SHP77 treated with DMSO at 0.1 percent for 48 hours (cell line): ENCODE measurements at regions not wholly inside any gene's neighbourhood (a gene's known extent, or its start where the extent isn't known, plus 50 kb on each side); places are given as distances from the start of the nearest gene placed in this dataset.

Experiments used
- DNase-seq: peaks from one replicate; lab custom pipeline; 2025; lab: John Stamatoyannopoulos, UW

DNA sequence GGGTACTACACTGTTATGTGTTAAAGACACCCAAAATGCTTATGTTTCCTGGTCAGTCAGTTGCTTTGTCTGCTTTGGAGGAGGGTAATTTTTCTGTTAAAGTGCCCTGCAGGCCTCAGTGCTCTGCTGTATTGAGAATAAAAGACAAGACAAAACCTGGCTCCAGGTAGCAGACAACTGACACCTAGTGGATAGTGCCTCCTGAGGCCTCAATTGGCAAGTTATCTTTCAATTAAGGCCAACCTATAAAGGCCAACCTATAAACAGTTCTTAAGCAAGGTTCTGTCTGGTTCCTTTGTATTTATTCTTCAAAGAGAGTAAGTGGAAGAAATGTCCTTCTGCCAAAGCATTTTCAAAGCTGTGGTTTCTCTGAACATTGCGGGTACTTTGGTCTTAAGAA lies 773.8 kb downstream of the MECOM start:
- no peak for DNase-seq

DNA sequence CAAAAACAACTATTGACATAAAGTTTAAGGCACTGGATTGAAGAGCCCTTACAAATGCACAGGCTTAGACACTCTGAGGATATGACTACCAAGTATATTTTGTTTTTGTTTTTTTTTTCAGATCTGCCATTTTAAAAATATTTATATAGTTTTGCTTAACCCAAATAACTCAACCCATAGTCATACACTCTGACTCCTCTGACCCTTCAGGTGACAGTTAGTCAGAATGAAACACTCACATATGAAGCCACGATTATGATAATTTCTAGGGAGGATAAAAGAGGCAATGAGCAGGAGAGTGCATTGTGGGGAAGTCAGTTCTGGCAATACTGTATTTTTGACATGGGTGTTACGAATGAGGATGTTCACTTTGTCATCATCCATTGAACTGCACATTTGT lies 774.7 kb downstream of the MECOM start:
- DNase-seq = no peak

DNA sequence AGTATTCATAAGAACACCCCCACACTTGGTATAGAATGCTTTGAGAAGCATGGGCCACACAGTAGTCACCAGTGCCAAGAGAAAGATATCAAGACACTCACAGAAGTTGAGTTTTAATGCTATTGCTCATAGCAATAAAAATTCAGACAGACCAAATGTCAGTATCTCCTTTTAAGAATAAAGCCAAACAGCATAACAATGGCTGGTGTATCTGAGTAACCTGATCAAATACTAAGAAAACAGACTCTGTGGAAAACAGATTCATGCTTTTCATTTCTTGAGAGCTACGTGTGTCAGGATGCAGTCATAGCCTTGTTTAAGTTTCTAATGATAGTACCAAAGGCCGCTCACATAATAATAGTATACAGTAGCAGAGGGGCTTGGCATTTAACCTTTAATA lies 778.5 kb downstream of the MECOM start:
- DNase-seq = no peak

DNA sequence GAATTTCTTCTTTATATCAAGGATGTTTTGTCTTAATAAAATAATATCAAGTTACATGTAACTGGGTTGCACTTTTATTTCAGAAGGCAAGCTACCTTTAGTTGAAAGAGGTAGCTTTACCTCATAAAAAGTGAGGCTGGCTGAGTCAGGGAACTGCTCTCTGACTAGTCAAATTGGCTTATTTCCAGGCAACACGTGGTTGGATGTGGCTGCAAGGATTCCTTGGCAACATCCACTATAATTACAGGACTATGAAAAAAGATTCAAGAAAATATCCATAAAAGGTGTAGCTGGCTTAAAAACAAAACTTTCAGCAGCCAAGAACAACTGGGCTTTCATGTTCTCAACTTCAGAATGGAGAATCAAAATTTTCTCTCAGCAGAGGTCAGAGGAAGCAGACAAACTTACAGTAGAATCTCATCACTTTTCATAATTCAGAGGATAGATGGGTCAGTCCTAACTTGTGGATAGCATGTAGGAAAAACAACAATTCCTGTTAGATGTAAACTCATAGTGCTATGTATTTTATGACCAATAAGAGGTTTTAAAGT lies 779.1 kb downstream of the MECOM start:
- no peak for DNase-seq

DNA sequence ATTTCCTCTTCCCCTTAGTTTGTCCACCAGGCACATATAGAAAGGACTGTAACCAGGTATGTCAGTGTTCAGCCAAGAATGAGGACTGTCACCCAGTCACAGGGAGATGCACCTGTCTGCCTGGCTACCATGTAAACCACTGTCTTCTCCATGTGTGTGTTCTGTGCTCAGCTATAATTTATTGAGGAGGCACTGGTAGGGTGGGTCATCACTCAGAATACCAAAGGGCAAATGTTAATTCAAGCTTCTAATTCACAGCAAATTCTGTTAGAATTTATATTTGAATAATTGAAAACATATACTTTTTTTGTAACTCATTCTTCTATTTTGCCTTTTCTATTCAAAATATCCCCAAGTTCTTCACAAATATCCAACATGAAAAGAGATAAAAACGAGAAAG lies 780.4 kb downstream of the MECOM start:
- DNase-seq = no peak

DNA sequence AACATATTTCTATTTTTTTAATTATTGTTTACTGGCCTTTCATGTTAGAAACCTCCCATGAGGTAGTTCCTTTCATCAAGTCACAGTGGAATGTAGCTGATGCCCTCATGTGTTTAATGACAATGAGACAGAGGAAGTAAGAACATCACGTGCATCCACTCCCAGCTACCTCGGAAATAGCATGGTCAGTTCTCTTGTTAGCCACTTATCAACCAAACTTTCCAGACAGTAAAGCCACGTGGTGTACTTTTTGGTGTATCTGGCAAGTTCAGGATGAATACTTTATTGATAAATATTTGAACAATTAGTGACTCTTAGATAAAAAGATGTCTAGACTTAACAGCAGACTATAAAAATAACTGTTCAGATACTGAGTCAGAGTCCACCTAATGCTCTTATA lies 781.7 kb downstream of the MECOM start:
- DNase-seq = no peak

DNA sequence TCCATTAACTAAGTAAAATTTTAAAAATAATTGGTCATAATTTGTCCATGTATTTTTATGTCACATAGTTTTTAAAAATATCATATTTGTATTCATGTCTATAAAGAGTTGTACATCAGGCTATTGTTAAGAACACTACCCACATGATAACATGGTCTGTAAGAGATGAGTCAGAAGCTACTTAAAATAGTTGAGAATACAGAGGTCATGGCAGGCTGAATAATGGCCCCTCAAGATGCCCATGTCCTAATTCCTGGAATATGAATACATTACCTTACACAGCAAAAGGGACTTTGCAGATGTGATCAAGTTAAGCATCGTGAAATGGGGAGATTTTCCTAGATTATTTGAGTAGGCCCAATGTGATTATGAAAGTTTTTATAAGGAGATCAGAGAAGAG lies 782.9 kb upstream of the GOLIM4 start:
- DNase-seq = no peak

DNA sequence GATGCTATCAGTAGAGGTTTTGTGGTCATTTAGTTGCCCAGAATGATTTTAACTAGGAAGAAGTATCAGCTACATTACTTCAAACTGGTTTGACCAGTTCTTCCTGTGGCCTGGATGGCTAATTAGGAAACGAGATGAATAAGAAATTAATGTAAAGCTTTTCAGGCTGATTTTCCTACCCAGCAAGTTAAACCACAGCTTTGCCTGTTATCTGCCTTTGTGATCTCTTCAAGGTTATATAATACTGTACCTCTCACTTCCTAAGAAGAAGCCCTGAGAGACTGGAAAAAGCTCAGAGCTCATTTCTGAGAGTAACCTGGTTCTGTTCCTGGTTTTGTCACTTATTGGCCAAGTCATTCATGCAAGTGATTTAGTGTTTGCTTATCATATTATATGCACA lies 782.2 kb upstream of the GOLIM4 start:
- DNase-seq = no peak

DNA sequence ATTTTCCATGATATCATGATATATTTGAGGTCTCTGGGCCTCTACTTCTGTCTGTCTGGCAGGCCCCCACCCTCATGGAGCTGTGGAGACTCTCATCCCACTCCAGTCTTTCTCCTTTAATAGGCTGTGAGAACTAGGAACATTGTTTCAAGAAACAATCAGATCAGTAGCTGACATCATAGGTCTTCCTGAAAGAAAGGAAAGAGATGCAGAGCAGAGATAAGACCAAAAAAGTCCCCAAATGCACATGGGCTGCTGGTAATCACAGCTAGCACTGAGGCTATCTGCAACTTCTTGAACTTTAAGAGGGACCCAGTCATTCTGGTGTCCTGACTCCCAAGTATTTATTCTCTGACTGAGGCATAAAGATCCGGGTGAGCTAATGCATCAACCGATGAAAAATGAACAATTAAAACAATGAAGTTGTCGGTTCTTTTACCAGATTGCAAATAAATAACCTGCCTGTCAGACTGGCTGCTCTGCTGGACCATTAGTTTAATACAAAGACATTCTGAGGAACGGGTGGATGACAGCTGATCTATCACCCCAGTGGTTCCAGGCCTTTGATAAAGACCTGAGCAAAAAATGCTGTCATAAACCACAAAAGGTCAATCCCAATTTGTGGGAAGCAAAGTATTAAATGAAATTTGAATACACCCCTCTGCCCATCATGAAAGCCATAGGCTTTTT lies 780.8 kb upstream of the GOLIM4 start:
- DNase-seq = no peak

DNA sequence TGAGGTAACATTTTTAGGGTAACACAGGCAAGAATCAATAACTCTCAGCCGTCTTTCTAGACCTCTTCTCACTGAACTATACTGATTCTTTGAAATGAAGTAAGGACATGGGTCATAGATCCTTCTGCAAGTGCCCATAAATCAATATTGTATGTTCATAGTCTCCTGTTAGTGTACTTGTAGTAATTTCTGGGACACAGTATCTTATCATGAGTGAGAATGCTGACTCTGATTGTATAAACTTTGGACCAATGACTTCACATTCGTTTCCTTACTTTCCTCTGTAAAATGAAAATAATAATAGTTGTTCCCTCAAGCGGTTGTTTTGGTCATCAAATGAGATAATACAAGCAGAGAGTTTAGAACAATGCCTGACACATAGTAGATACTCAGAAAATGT lies 777.1 kb upstream of the GOLIM4 start:
- no peak for DNase-seq

DNA sequence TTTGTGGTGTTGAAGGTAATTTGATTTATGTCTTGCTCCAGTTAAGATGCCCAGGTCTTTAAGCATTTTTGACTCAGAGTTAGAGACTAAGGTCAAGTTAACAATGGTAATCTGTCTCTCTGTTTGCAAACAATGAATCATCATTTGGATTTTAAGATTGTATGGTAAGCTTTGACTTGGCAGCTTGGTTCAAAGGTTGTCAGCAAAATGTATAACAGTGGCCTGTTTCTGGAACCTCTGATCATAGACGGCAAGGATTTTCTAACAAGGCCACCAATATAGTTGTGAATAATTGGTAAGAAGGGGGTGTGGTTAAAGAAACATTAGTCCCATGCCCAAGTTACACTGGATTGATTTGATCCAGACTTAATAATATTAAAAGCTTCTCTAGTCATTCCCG lies 775.2 kb upstream of the GOLIM4 start:
- DNase-seq = no peak

DNA sequence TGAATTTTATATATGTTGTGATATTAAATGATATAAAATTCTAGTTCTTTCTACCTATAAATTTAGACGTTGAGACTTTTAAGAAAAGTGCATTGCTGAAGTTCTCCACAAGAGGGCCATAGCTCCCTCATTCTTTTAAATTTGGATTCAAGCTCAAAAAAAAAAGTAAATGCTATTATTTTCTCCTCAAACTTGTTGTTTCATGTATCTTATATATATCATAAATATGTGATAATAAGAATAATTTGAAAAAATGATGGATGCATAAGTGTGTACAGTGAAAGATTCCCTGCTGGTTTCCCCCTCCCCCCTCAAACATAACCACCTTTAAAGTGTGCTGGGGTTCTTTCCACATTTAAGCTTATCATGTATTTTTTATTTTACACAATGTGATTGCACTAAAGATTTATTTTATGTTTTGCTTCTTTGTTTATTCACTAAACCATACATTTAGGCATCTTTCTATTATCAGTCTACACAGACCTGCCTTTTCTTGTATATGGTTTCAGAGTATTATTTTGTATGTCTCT lies 769.4 kb upstream of the GOLIM4 start:
- no peak for DNase-seq

DNA sequence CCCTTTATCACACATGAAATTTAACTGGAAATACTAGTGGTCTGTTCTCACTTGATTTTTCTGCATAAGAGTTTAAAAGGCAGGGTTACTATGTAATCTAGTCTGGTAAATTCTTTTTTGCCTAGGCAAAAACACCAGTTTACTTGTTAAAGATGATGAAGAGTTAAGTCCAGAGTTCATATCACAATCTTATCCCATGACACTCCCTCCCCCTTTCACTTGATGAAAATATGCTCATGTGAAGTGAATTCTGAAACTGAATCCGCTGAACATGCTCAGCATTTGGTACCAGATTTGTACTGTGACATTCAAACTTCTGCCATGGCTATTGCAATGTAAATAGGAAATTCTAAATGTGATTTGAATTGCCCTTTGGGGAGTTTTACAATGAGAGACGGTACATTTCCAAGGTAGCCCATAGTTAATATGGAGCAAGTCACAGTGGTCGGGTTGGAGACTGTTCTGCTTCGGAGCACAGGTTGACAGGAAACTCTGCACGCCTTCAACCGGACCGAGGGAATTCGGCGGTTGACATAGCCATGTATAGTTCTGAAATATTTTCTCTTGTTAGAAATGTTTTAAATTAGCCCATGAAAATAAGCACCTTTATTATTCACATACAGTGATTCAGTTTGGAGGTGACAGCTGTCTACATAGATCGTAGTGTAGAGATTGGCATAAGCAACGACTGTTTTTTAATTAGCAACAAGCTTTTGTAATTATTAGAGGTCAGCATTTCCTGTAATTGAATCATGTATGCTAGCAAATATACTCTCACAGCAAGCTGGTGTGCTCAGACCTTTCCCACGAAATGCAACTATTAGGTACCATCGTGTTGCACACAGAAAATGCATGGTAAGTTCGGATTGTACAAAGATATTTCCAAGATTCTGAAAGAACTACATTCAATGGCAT lies 768.6 kb upstream of the GOLIM4 start:
- DNase-seq = no peak

DNA sequence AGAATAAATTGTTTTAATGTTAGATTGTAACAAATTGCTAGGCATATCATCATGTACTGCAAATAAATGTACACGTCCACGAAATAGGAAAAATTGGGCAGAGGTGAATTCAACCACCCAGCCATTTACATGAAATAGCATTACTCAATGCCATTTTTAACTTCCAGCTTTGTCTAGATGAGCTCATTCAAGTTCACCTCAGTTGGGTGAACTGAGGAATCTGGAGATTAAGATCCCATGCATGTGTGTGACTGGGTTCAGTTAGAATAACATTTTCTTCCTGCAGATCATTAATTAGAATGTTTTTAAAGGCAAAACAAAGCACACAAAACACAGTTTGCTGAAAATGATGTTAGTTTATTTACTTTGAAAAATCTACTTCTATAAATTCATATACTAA lies 767.8 kb upstream of the GOLIM4 start:
- no peak for DNase-seq

DNA sequence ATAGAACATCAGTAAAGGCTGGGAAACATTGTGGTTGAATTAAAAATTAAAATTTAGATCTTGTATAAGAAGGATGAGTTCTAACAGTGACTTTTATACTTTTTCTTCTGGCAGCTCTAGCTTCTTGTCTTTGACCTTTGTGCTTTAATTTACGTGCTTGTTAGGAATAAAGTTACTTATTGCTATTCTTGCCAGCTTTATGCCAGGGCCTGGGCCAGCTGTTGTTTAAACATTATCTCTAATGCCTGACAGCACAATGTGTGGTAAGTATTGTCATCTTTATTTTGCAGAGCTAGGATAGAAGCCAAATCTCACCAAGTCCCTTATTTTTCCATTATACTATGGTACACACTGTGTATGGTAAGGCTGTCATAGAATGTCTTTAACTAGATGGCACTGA lies 766.7 kb upstream of the GOLIM4 start:
- DNase-seq = no peak

DNA sequence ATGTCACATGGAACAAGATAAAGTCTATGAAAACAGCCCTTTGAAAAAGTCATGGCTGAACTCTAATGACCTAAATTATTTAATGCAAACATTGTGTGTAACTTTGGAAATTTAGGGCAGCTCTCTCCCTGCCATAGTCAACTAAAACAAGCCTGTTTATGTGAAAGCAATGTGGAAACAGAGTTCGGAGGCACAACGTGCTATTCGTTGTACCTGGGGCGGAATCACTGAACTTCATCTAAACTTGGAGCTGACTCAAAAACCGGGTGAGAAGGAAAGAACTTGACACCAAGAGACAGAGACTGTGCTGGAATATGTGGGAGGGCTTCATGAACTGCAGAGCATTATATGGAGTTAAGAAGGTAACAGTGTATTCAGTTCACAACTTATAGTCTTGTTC lies 764.9 kb upstream of the GOLIM4 start:
- DNase-seq = no peak

DNA sequence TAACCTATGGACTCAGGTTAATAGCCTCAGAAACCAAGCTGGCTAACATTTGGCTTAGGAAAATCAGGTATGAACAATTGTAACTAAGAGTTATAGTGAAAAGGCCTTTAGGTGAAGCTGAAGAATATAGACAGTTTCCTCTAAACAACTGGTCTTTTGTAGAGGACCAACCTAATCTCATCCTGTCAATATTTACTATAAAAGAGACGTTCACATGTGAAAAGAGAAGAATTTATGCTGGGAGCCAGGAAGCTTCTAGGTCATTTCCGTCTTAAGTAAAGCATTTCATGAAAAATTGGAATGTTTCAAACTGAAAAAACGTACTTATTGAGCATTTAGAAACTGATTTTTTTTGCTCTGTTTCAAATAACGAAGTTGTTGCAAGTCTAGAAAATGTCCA lies 764.3 kb upstream of the GOLIM4 start:
- DNase-seq = no peak

DNA sequence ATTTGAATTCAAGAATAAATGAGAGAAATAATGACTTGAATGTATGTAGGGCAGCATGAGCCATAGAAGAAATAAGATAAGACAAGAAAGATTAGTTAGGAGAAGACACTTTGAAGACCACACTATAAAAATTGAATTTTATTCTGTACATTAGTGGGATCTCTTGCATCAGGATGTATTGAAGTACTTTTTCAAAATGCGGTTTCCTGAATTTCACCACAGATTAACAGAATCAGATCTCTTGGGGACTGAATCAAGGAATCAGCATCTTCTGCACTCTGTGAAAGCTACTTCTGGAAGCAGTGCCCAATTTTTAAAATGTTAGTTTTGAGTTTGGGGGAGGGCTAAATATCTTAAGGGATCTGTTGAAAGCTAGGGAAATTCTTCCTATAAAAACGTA lies 763.9 kb upstream of the GOLIM4 start:
- DNase-seq = no peak

DNA sequence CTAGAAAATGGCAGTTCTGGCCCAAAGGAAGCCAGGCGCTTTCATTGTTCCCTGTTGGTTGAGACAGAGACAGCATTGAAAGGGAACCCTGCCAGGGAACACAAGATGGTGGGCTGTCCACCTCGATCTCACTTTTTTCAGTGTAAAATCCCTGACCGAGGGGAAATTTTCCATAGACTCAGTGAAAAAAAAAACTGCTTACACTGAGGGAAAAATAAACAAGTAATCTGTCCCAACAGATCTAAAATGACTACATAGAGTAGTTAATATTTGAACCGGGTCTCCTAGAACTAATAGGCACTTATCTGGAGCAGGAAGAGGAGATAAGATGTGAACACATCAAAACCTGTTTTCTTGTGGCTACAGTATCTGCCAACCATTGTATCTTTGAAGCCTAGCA lies 763.4 kb upstream of the GOLIM4 start:
- DNase-seq = no peak

DNA sequence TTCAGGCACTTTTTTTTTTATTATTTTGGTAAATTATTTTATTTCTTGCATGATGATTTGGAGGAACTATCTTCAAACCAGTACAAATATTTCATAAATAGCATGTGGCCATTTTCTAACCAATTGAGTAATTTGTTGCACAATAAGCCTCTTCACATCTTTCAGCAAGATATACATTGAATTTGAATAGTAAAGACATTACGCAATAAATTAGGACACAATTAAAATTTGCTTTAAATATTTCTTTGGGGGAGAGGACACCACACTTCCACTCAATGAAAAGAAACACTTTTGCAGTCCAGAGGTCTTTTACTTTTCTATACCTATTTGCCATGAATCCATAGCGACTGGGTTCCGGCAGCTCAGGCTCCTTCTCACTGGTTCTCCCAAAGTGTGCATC lies 762.6 kb upstream of the GOLIM4 start:
- DNase-seq = no peak

DNA sequence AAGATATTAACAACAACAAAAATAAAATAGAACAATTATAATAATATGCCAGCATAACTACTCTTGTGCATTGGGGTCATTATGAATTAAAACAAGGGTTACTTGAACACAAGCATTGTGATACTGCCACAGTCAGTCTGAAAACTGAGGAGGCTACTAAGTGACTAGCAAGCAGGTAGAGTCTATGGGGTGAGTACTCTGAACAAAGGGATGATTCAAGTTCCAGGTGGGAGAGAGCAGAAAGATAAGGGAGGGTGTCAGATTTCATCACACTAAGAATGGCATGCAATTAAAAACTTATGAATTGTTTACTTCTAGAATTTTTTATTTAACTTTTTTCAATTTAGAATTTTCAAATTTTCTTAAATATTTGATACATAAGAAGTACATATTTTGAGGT lies 754.4 kb upstream of the GOLIM4 start:
- DNase-seq = no peak

DNA sequence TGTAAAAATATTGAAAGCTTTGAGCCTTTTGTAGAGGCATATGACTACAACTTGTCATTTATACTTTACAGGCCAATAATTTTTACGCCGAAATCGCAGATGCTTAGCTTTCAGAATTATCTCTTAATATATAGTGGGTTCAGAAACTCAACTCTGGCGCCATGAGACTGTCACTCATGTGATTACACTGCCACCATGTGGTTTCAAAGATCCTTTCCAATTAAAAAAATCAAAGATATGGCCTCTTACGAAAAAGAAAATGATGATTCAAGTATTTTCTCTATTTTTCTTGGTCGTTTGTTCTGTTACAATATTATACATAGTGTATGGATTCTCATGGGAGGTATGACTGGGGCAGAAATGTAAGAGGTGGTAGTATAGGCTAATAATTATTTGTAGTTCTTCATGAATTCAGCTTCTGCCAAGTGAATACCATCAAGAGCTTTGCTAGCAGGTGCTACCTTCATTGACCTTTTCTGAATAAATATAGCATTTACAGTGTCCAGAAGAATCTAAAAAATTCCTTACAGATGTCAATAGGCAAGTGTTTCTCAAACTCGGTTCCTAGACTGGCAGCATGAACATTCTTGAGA lies 751.7 kb upstream of the GOLIM4 start:
- DNase-seq = peak; percentile 56
